ENCODE measurements at regions not wholly inside any gene's neighbourhood (a gene's known extent, or its start where the extent isn't known, plus 50 kb on each side); places are given as distances from the start of the nearest gene placed in this dataset.
"Not testable (repeated sequence)": the region's sequence is repeated elsewhere in the genome, so short reads cannot be mapped to it uniquely, and the experiment has no call there.

- no peak for DNase-seq (ENCODE audit: low read depth)
Measured at GRCh38 chr9:135295551-135296300, 183.9 kb upstream of the PPP1R26 start.

- DNase-seq (ENCODE audit: low read depth): no peak
Measured at GRCh38 chr9:135296735-135297455, 182.7 kb upstream of the PPP1R26 start.

DNA sequence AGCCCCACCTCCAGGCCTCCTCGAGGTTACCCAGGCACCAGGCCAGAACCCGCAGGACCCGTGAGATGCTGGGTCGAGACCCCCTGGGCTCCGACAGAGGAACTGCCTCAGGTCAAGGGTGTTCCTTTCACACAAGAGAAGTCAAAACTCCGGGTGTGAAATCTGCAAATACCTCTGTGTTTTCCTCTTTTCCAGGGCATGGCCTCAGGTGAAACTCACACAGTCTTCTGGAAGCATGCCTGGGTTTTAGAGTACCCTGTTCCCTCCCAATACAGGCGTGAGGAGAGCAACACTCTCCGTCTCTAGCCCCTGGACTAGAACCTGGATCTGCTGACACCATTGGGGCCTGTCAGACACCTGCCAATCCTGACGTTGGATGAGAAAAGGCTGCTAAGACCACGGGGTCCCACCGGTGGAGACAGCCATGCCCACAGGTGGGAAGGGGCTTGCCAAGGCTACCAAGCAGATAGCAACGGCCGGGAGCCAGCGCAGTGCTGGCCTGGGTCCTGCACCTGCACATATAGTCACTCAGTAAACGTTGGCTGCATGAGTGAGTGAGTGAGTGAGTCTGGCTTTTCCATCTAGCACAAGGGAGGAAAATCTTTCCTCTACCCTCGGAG lies 182.0 kb upstream of the PPP1R26 start:
- no peak for DNase-seq (ENCODE audit: low read depth)

DNA sequence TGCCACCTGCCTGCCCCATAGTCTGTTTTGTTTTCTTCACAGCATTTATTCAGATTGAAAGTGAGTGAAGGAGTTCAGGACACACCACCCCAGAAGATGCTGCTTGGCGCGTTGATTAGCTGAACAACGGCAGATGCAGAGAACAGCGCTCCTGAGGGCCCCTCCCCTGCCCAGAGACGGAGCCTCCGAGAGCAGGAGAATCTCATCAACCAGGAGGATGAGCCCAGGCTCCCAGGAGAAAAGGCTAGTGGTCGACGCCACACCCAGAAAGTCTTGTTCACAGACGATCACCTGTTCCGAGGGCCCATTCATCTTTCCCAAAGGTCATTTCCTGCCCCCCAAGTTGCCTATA lies 180.4 kb upstream of the PPP1R26 start:
- no peak for DNase-seq (ENCODE audit: low read depth)

- no peak for DNase-seq (ENCODE audit: low read depth)
Measured at GRCh38 chr9:135299651-135300345, 179.8 kb upstream of the PPP1R26 start.

- DNase-seq (ENCODE audit: low read depth): no peak
Measured at GRCh38 chr9:135300346-135301141, 179.0 kb upstream of the PPP1R26 start.

DNA sequence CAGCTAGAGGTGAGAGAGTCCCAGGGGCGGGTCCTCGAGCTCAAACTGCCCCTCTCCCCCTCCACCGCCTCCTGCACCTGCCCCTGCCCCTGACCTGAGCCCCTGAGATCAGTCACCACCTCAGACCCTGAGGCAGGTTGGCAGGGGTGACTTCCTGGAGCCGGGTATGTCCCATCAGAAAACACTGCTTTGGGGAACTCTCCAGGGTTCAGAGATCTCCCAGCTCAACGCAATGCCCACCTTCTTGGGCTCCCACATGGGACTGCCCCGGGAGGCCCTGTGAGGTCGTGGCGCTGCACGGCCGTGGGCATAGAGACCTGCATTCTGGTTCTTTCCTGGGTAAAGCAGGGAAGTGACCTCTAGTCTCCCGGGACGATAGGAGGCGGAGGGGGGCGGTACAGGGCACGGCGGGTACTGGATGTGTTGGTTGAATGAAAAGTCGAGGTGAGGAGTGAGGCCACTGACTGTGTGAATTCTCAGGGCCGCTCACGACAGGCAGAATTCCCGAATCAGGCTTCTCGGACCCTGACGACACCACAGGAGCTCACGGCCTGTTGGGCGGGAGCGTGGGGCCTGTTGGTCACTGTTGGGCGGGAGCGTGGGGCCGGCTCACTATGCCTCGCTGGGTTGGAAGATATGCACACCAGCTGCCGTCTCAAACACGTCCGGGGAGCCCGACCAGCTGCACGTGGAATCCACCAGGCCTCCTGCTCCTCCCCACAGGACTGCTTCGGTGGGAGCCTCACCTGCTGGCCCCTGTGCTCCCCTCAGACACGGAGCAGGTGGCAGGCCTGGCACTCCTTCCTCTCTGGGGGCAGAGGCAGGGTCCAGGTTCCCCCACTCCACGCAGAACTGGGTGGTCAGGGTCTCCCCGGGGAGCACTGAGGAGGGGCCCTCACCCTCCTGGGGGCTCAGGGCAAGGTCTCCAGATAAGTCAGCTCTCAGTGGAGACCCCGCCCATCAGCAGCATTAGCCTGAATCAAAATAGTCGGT lies 178.0 kb upstream of the PPP1R26 start:
- DNase-seq (ENCODE audit: low read depth): no peak

DNA sequence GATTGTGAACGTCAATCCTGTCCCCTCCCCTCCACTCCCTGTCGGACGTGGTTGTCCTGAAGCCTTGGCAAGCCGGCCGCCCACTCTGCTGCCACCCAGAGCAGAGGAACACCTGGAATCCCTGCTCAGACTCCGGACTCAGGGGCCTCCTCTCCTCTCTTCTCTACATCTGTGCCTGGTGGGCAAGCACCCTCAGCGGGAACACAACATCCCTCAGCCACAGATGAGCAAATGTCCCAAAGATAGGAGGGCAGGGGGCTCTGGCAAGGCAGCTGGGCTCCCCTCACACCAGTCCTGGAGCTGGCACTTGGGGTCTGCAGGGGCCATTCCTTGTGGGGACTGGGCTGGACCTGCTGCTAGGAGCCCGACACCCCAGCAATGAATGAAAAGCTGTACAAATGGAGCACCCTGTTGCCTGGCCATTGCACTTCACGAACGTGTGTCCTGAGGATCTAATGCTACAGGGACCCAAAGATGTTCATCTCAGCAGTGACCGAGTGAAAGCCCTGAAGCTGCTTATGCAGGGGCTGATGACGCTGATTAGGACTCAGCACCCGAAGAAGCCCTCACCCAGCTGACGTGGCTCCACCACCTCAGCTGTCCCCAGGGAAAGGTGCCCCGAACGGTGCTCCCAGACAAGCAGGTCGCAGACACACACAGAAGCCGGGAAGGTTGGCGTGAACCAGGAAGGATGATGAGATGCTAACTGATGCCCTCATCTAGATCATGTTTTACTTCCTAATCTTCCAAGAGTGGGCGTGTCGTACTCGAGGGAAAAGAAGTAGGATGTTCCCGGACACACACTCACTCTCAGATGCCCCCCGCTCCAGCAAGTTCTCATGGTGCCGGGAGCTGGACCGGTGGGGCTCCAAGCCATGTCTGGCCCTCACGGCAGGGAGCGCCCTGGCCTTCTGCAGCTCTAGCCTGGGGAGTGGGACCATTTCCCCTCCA lies 177.0 kb upstream of the PPP1R26 start:
- no peak for DNase-seq (ENCODE audit: low read depth)

GRCh38 chr9:135303280-135303647 lies 176.3 kb upstream of the PPP1R26 start:
- DNase-seq (ENCODE audit: low read depth): no peak

DNA sequence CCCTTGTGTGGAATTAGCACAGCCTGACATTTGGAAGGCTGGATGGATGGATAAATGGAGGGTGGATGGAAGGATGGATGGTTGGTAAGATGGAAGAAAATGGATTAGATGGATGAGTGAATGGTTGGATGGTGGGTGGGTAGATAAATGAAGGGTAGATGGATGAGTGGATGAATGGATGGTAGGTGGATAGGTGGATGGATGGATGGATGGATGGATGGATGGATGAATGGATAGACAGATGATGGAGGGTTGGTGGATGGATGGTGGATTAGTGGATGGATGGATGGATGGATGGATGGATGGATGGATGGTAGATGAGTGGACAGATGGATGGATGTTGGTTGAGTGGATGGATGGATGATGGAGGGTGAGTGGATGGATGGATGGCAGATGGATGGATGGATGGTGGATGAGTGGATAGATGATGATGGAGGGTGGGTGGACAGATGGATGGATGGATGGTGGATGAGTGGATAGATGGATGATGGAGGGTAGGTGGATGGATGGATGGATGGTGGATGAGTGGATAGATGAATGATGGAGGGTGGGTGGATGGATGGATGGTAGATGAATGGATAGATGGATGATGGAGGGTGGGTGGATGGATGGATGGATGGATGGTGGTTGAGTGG lies 175.6 kb upstream of the PPP1R26 start:
- DNase-seq (ENCODE audit: low read depth): no peak

- no peak for DNase-seq (ENCODE audit: low read depth)
Measured at GRCh38 chr9:135304886-135305285, 174.7 kb upstream of the PPP1R26 start.

GRCh38 chr9:135305546-135306180 lies 173.9 kb upstream of the PPP1R26 start:
- no peak for DNase-seq (ENCODE audit: low read depth)

DNA sequence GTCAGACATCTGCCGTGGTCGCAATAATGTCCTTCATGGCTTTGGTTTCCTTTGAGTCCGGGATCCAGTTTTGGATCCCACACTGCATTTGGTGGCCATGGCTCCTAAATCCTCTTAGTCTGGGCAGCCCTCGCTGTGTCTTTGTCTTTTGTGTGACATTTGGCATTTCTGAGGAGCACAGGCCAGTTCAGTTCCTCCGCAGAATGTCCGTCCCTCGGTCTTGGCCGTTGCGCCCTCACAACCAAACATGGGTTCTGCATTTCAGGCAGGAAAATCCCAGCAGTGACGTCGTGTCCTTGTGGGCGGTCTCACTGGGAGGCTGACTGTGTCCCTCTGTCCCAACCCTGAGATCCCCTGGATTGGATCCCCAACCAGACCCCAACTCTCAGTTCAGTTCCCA lies 172.9 kb upstream of the PPP1R26 start:
- no peak for DNase-seq (ENCODE audit: low read depth)

DNA sequence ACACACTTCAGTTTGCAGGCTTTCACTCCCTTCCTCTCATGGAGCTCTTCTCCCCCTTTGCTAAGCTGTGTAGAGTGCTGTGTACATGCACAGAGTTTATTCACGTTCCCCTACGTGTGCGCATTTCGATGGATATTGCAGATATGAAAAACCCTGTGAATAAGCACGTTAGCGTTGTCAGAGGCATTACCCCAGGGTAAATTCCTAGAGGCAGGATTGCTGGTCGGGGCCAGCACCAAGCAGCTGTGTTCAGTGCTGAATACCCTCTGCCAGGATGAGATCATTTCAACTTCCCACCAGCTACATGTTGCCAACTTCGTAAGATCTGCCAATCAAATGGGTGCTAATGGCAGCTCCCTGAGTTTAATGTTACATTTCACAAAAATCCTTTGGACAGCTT lies 172.3 kb upstream of the PPP1R26 start:
- DNase-seq (ENCODE audit: low read depth): no peak

DNA sequence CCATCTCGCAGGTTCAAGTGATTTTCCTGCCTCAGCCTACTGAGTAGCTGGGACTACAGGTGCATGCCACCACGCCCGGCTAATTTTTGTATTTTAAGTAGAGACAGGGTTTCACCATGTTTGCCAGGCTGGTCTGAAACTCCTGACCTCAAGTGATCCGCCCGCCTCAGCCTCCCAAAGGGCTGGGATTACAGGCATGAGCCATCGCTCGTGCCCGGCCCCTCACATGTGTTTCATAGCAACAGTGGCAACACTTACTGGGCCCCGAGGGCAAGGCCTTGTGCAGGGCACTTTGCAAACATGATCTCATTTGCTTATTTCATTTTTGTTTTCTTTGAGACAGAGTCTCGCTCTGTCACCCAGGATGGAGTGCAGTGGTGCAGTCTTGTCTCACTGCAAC lies 171.7 kb upstream of the PPP1R26 start:
- DNase-seq (ENCODE audit: low read depth): not testable (repeated sequence)

DNA sequence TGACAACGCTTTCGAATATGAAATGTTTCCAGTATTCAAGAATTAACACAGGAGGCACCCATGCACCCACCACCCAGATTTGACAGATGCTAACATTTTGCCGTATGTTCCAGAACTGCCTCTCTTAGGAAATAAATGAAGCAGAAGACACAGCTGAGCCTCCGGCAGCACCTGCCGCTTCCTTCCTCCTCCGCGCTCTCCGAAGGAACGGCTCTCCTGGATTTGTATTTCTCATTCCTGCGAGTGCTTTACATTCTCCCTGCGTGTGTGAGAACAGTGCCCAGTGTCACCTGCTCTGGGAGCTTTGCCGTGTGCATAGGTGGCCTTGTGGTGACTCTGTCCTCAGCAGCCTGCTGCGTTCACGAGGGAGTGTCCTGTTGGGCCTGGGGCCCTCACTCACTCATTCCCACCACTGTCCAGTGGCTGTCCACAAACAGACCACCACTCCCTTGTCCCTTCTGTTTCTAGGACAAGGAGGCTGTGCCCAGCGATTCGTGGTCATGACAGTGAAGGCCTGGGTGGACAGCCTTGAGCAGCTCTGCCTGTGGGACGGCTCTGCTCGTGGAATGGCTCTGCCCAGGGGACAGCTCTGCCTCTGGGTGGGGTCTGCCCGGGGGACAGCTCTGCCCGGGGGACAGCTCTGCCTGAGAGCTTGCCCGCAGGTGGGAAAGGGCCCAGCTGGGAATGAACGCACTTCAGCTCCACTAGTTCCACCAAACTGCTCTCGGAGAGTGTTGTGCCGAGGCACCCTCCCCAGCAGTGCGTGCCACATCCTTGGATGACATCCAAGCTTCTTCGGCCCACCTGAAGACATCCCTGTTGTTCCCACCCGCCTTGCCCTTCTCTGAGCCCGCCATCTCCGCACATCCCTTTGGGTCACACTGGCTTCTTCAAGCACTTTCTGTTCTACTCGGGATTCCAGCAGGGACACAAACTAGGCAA lies 170.5 kb upstream of the PPP1R26 start:
- DNase-seq (ENCODE audit: low read depth): no peak

DNA sequence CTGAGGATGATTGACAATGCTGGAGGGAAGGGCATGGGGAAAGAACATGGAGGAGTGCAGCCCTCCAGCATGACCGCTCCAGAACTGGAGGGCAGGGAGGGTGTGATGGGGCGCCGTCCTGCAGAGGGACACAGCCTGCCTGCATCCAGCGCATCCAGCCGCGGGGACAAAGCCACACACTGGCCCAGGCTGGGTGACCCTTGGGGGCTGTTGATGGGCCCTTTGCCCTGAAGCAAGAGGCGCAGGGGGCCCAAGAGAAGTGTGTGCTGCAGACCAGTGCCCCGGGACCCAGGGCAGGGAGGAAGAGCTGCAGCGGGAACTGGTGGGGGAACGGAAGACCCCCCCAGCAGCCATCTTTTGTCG lies 169.8 kb upstream of the PPP1R26 start:
- DNase-seq (ENCODE audit: low read depth): no peak

DNA sequence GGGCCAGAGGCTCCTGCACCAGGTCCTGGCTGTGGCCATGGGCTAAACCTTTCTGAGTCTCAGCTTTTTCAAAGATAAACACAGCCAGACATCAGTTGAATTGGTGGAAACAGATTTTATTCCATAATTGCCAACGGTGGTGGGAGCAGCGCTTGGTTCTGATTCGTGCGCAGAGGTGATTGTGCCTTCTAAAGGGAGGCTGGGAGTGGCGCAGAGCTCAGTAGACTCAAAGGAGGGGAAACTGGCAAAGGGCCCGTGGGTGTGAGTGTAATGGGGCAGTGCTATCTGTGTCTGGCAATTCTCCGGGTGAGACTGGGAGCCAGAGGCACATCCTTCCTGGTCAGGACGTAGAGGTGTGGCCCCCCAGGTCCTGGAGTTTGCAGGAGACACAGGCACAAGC lies 169.4 kb upstream of the PPP1R26 start:
- DNase-seq (ENCODE audit: low read depth): no peak

Data from activated T-helper 9 cell treated with anti-CD3 and anti-CD28 coated beads, Interleukin-2, amount 50 U/mL, for 16 hours (primary cell).